Amygdala (tissue), 56 donors: ENCODE measurements at regions not wholly inside any gene's neighbourhood (a gene's known extent, or its start where the extent isn't known, plus 50 kb on each side); places are given as distances from the start of the nearest gene placed in this dataset.

Experiments used
- DNase-seq, 56 donors: peaks; one replicate each; lab custom pipeline; 2025; lab: John Stamatoyannopoulos, UW

DNA sequence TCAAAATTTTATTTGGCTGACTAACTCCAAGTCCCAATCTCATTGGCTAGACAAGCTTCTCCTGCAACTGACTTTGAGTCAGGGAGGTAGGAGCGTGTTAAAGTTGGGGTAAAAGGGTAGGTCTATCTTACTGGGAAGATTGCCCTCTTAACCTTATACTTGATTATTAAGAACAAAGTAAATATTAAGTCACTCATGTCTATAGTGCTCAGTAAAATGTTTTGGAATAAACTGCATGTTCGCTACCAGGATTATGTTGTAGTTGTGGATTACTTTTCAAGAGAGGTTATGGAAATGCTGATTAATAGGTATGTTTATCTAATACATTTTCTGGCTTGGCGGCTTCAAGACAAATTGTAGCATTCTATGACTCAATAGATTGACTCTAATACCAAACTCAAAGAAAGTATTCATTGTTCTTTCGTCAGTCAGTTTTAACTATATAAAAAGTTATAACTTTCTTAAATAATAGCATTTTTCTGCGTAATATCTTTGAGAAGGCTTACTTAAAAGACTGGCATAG, 539.1 kb downstream of the PSAT1 start:
- no peak for DNase-seq

DNA sequence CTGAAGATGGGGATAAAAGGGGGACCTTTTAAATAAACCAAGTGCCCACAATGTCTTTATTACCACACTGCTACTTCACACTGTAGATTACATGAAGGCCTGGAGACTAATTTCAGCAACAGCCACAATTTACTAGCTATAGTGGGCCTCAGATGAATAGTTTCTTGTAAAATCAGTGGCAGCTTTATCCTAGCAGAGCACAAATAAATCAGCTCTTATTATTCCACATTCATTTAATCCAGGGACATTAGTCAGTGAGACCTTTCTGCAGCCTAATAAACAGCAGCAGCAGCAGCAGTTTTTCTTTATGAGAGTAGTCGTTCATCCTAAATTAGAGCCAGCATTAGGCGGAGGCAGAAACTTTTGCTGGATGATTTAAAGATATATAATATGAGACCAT, 542.3 kb downstream of the PSAT1 start:
- no peak for DNase-seq

GRCh38 chr9:78848061-78848460, 551.1 kb downstream of the PSAT1 start:
- DNase-seq: no peak

- no peak for DNase-seq
These were observed 559.2 kb downstream of the PSAT1 start for GRCh38 chr9:78856144-78856543.

- no peak for DNase-seq
These were observed 559.9 kb downstream of the PSAT1 start for GRCh38 chr9:78856781-78857180.

DNA sequence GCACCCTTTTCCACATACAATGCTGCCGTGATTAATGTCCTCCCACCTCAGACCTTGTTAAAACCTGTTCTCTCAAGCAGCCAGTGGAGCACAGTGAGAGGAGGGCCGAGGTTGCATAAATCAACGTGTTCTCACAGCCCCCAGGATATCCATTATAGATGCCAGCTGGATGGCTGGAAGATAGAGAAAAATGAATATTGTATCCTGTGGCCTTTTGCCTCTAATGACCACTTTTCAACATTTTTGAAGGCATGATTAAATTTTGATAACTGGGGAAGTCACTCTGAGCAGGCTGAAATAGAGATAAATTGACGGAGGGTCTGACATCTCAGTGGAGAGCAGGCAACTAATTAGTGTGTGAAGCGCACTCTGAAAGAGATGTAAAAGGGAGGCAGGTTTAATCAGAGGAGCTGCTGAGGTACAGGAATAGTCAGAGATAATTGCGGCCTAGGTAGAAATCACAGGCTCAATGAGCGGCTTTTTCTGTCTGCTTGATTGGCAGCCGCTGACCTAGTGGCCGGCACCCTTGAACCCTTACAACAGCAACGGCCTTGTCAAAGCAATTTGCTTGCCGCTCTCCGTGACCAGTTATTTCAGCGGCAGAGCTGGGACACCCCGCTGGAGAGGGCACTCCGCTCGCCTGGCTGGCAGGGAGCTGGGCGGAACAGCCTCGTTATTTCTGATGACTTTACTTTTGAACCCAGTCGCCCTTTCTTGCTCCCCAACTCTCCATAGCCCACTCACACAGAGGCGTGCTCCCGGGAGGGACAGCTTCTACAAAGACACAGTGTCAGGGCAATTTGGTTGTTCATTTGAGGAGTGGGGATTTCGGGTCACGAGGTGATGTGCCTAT, 560.7 kb downstream of the PSAT1 start:
- DNase-seq: no peak

- DNase-seq: no peak
These were observed 561.3 kb downstream of the PSAT1 start for GRCh38 chr9:78858266-78858665.

DNA sequence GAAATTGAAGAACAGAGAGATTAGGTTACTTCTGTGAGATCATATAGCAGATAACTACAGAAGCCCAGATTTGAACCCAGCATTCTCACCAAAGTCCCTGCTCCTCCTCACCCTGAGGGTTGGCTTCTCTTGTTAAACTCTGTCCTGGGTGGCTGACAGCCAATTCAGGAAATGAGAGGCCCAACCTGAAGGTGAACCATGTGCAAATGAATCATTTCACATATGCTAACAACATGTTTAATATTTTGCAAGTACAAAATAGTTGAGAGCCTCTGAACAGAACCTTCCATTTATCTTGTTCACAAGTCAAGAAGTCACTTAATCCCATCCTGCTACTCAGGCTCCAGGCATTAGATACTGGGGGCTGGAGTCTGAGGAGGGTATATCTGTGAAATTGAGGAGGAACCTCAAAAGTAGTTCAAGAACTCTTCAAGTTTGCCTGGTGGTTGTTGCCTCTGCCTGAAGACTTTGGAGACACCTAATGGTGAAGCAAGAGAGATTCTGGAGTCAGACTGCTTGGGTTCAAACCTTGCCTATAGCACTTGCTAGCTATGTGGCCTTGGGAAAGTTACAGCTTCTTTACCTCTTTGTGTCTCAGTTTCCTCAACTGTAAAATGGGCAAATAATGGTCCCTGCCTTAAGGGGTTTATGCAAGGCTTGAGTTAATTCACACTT, 564.0 kb downstream of the PSAT1 start:
- DNase-seq: no peak

- no peak for DNase-seq
These were observed 566.6 kb downstream of the PSAT1 start for GRCh38 chr9:78863531-78863930.

- no peak for DNase-seq
These were observed 568.8 kb downstream of the PSAT1 start for GRCh38 chr9:78865737-78866136.

- no peak for DNase-seq
These were observed 569.5 kb downstream of the PSAT1 start for GRCh38 chr9:78866207-78867132.

- DNase-seq: no peak
These were observed 574.1 kb downstream of the PSAT1 start for GRCh38 chr9:78871086-78871451.

GRCh38 chr9:78871452-78872331, 574.8 kb downstream of the PSAT1 start:
- no peak for DNase-seq

GRCh38 chr9:78874061-78874460, 577.1 kb downstream of the PSAT1 start:
- no peak for DNase-seq

- no peak for DNase-seq
These were observed 582.6 kb downstream of the PSAT1 start for GRCh38 chr9:78879324-78880100.

- no peak for DNase-seq
These were observed 584.4 kb downstream of the PSAT1 start for GRCh38 chr9:78881295-78881694.

GRCh38 chr9:78882481-78882880, 585.6 kb downstream of the PSAT1 start:
- no peak for DNase-seq

GRCh38 chr9:78884611-78885150, 587.8 kb downstream of the PSAT1 start:
- DNase-seq: no peak

DNA sequence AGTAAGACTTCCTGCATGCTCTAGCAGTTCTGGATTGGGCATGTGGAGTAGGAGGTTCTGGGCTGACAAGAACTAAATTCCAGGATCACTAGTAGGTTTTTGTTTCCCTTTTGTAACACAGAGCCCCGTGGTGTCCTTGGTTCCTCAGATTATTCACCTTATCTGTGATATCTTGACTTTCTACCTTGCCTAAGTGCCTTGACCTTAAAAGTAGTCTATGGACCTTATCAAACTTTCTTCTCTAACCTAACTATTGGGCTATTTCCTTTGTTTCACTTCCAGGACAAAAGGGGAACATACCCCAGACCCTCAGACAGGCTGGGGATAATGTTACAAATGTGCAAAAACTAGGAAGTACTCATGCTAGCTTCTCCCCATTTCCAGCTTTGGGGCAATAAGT, 595.3 kb downstream of the PSAT1 start:
- no peak for DNase-seq
